Keratinocyte (primary cell): ENCODE measurements at regions not wholly inside any gene's neighbourhood (a gene's known extent, or its start where the extent isn't known, plus 50 kb on each side); places are given as distances from the start of the nearest gene placed in this dataset.
"Not testable (repeated sequence)": the region's sequence is repeated elsewhere in the genome, so short reads cannot be mapped to it uniquely, and the experiment has no call there.

Experiments
- DNase-seq: peaks from one replicate; pipeline ENCODE4 v3.0.0-alpha.2; 2011; ENCODE audit warnings: low read depth, missing footprints, low spot score
- FAIRE-seq: peaks from 2 replicates; lab custom pipeline; 2011; peaks lifted over from hg19 to GRCh38; lab: Jason Lieb, UNC
- H2AFZ ChIP-seq: 2 replicates; pipeline ENCODE4 v1.6.0; 2012; ENCODE audit warnings: low read length, control low read depth, inconsistent platforms; ENCODE audit not compliant: control insufficient read depth
- H3K27ac ChIP-seq: 2 replicates; pipeline ENCODE4 v1.5.1; 2011; ENCODE audit warnings: low read length; ENCODE audit not compliant: control insufficient read depth, insufficient read depth
- H3K27me3 ChIP-seq: 3 replicates; pipeline ENCODE4 v1.6.0; 2011; ENCODE audit warnings: low read length; ENCODE audit not compliant: control insufficient read depth, insufficient read depth; ENCODE audit errors: extremely low read depth
- H3K36me3 ChIP-seq, 2 experiments: 2 replicates in 1 of 2; 3 replicates in 1 of 2; pipeline ENCODE4 v1.5.1; 2011; ENCODE audit warnings: low read length in 2 of 2, mild to moderate bottlenecking in 1 of 2; ENCODE audit not compliant: control insufficient read depth in 2 of 2, insufficient read depth in 2 of 2; ENCODE audit errors: extremely low read depth in 1 of 2
- H3K4me1 ChIP-seq: 3 replicates; pipeline ENCODE4 v1.5.1; 2011; ENCODE audit warnings: low read length; ENCODE audit not compliant: control insufficient read depth, insufficient read depth; ENCODE audit errors: extremely low read depth
- H3K4me2 ChIP-seq: 3 replicates; pipeline ENCODE4 v1.6.0; 2011; ENCODE audit warnings: low read depth, low read length; ENCODE audit not compliant: control insufficient read depth, insufficient read depth; ENCODE audit errors: extremely low read depth
- H3K4me3 ChIP-seq, 3 experiments: fragments of 200-600 bp in 1 of 3; sonication (generic) in 1 of 3; 2 replicates in 2 of 3; 3 replicates in 1 of 3; pipeline ENCODE4 v1.5.1; 2011 to 2016; ENCODE audit warnings: low read length in 3 of 3, mild to moderate bottlenecking in 3 of 3, control low read depth in 2 of 3, inconsistent platforms in 1 of 3, low read depth in 1 of 3, mixed read lengths in 1 of 3, mixed run types in 1 of 3, moderate library complexity in 1 of 3; ENCODE audit not compliant: control insufficient read depth in 2 of 3, insufficient read depth in 2 of 3; ENCODE audit errors: extremely low read depth in 1 of 3
- H3K79me2 ChIP-seq: 2 replicates; pipeline ENCODE4 v1.6.0; 2012; ENCODE audit warnings: low read length; ENCODE audit not compliant: control insufficient read depth, insufficient read depth
- H3K9ac ChIP-seq: 3 replicates; pipeline ENCODE4 v1.6.0; 2011; ENCODE audit warnings: low read length; ENCODE audit not compliant: control insufficient read depth, insufficient read depth; ENCODE audit errors: extremely low read depth
- H3K9me1 ChIP-seq: 3 replicates; pipeline ENCODE4 v1.6.0; 2011; ENCODE audit warnings: low read length; ENCODE audit not compliant: control insufficient read depth, insufficient read depth; ENCODE audit errors: extremely low read depth
- H3K9me3 ChIP-seq: 2 replicates; pipeline ENCODE4 v1.5.1; 2012; ENCODE audit warnings: low read depth, low read length; ENCODE audit not compliant: control insufficient read depth
- H4K20me1 ChIP-seq: 3 replicates; pipeline ENCODE4 v1.6.0; 2011; ENCODE audit warnings: low read length; ENCODE audit not compliant: control insufficient read depth, insufficient read depth; ENCODE audit errors: extremely low read depth
- CTCF ChIP-seq, 3 experiments: IDR thresholded peaks in 1 of 3; conservative IDR thresholded peaks in 1 of 3; optimal IDR thresholded peaks in 1 of 3; 2 replicates in 2 of 3; 3 replicates in 1 of 3; pipeline versions ENCODE3 to v1.5.1; 2011; ENCODE audit warnings: low read length in 3 of 3, mild to moderate bottlenecking in 3 of 3, moderate library complexity in 2 of 3, control low read depth in 1 of 3, inconsistent platforms in 1 of 3; ENCODE audit not compliant: insufficient read depth in 2 of 3; ENCODE audit errors: extremely low read depth in 1 of 3
- EZH2 ChIP-seq: IDR thresholded peaks from one replicate; pipeline ENCODE4 v1.6.1; 2012; ENCODE audit warnings: inconsistent platforms, mild to moderate bottlenecking, low read length, moderate library complexity
- dilution Hi-C: fragments of 300-500 bp; cut with MboI; formaldehyde crosslinking; loops from one replicate; pipeline ENCODE4 v1.7.0; 2020; ENCODE audit warnings: low sequenced_read_pairs; ENCODE audit not compliant: extremely low pct_ligation_motif_present

GRCh38 chr14:82963756-82964155, 1430.1 kb upstream of the SEL1L start:
- FAIRE-seq (no peak), DNase-seq (no peak)
- no peaks in the 10 kb centered on the region for H3K79me2 ChIP-seq
- TF ChIP-seq CTCF (optimal IDR thresholded peaks at IDR 0.05 in 1 of 3, IDR thresholded peaks at IDR 0.05 in 1 of 3, conservative IDR thresholded peaks at IDR 0.05 in 1 of 3; ENCODE audit: extremely low read depth in 1 of 3, insufficient read depth in 2 of 3, low read length in 3 of 3) (no peak), EZH2 (no peak)
- no peaks in the 10 kb centered on the region for H4K20me1 ChIP-seq
- no peak overlapping the region for H3K27ac ChIP-seq
- no peak overlapping the region for H3K4me2 ChIP-seq
- H2AFZ ChIP-seq = no peak overlapping the region
- H3K27me3 ChIP-seq = no peaks in the 10 kb centered on the region
- no peaks in the 10 kb centered on the region for H3K9me1 ChIP-seq
- dilution Hi-C loops = no loop called here
- no peaks in the 10 kb centered on the region for H3K36me3 ChIP-seq
- H3K4me1 ChIP-seq = no peaks in the 10 kb centered on the region
- no peak overlapping the region for H3K9ac ChIP-seq
- no peaks in the 10 kb centered on the region for H3K9me3 ChIP-seq
- no peak overlapping the region for H3K4me3 ChIP-seq

- no peak overlapping the region for H3K27ac ChIP-seq
- TF ChIP-seq EZH2 (no peak), CTCF (optimal IDR thresholded peaks at IDR 0.05 in 1 of 3, IDR thresholded peaks at IDR 0.05 in 1 of 3, conservative IDR thresholded peaks at IDR 0.05 in 1 of 3; ENCODE audit: extremely low read depth in 1 of 3, insufficient read depth in 2 of 3, low read length in 3 of 3) (no peak)
- no peak for DNase-seq
These were observed 1454.0 kb upstream of the SEL1L start for GRCh38 chr14:82987502-82988124.

GRCh38 chr14:82994547-82994946, 1460.9 kb upstream of the SEL1L start:
- H3K9me3 ChIP-seq, dilution Hi-C loops, H3K36me3 ChIP-seq, H3K4me1 ChIP-seq, H2AFZ ChIP-seq, DNase-seq, H3K4me3 ChIP-seq, H4K20me1 ChIP-seq, H3K4me2 ChIP-seq, FAIRE-seq, H3K27ac ChIP-seq, H3K79me2 ChIP-seq, H3K27me3 ChIP-seq, H3K9me1 ChIP-seq, H3K9ac ChIP-seq: not testable (repeated sequence)

More at GRCh38 chr14:82987502-82988124, 1454.0 kb upstream of the SEL1L start:
- H3K4me3 ChIP-seq = no peak overlapping the region
- no peak overlapping the region for H3K4me2 ChIP-seq
- H3K79me2 ChIP-seq = no peaks in the 10 kb centered on the region
- no peaks in the 10 kb centered on the region for H3K36me3 ChIP-seq
- no peak for FAIRE-seq
- H3K27me3 ChIP-seq = no peaks in the 10 kb centered on the region
- no peaks in the 10 kb centered on the region for H3K4me1 ChIP-seq
- H3K9ac ChIP-seq = no peak overlapping the region
- no peaks in the 10 kb centered on the region for H3K9me3 ChIP-seq
- no peaks in the 10 kb centered on the region for H4K20me1 ChIP-seq
- no peak overlapping the region for H2AFZ ChIP-seq
- dilution Hi-C loops = no loop called here
- no peaks in the 10 kb centered on the region for H3K9me1 ChIP-seq
